ENCODE measurements at regions not wholly inside any gene's neighbourhood (a gene's known extent, or its start where the extent isn't known, plus 50 kb on each side); places are given as distances from the start of the nearest gene placed in this dataset.

DNA sequence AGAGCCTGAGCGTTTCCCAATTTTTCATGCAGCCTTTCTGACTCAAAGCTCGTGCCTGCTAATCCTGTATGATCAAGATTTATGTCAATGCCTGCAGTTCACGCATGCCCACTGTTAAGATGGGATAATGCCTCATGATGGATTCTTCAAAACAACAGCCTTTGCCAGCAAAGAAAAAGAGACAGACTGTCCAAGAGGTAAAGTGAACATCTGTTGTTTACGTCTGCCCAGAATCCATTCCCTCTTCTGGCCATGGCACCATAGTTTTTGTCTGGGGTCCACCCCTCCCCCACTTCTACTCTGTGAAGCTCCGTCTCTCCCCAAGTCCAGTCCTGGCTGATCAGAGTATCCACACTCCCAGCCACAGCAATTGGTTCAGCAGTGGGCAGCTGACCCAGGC is 91.9 kb upstream of the EYA2 start:
- no peak for TF ChIP-seq POLR2A (IDR thresholded peaks at IDR 0.05)
- TF ChIP-seq, protein P1, sequence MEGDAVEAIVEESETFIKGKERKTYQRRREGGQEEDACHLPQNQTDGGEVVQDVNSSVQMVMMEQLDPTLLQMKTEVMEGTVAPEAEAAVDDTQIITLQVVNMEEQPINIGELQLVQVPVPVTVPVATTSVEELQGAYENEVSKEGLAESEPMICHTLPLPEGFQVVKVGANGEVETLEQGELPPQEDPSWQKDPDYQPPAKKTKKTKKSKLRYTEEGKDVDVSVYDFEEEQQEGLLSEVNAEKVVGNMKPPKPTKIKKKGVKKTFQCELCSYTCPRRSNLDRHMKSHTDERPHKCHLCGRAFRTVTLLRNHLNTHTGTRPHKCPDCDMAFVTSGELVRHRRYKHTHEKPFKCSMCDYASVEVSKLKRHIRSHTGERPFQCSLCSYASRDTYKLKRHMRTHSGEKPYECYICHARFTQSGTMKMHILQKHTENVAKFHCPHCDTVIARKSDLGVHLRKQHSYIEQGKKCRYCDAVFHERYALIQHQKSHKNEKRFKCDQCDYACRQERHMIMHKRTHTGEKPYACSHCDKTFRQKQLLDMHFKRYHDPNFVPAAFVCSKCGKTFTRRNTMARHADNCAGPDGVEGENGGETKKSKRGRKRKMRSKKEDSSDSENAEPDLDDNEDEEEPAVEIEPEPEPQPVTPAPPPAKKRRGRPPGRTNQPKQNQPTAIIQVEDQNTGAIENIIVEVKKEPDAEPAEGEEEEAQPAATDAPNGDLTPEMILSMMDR (IDR thresholded peaks at IDR 0.05), result no peak

Data from suprapubic skin (tissue), 3 donors.